ENCODE measurements at regions not wholly inside any gene's neighbourhood (a gene's known extent, or its start where the extent isn't known, plus 50 kb on each side); places are given as distances from the start of the nearest gene placed in this dataset.

- H3K79me1 ChIP-seq (ENCODE audit: insufficient read depth, low read depth, low read length, poor library complexity, severe bottlenecking), result no peaks in the 10 kb centered on the region
- no peak overlapping the region for H4K8ac ChIP-seq (replicated peaks; ENCODE audit: insufficient read length, low read depth, low read length)
- no peak overlapping the region for H4K5ac ChIP-seq (ENCODE audit: insufficient read length, low read depth, low read length)
- peaks cover 32% of the 10 kb centered on the region for H3K9me3 ChIP-seq (ENCODE audit: control insufficient read depth, low read depth, low read length)
- no peak overlapping the region for H3K4me2 ChIP-seq (ENCODE audit: insufficient read depth, insufficient read length, low read length)
- no peak overlapping the region for H2AK5ac ChIP-seq (ENCODE audit: insufficient read length, low read length)
- H3K4ac ChIP-seq (ENCODE audit: low read depth, low read length), result no peak overlapping the region
- H4K91ac ChIP-seq (ENCODE audit: insufficient read length, low read depth, low read length), result no peak overlapping the region
- Mint-ChIP-seq H3K9me3 (peaks cover 57 to 71% of the 10 kb centered on the region in 2 experiments), H3K36me3 (ENCODE audit: insufficient read depth in 1 of 3, low read depth in 3 of 3) (no peaks in the 10 kb centered on the region; a peak in 1 of 7 replicates), H3K4me1 (no peaks in the 10 kb centered on the region), H3K27ac (no peak overlapping the region), H3K27me3 (ENCODE audit: low read depth) (no peaks in the 10 kb centered on the region), H3K4me3 (no peak overlapping the region)
- H4K20me1 ChIP-seq (ENCODE audit: control insufficient read depth, insufficient read depth, insufficient read length), result no peaks in the 10 kb centered on the region
- DNase-seq, result no peak
- no peaks in the 10 kb centered on the region for H3K27me3 ChIP-seq (ENCODE audit: insufficient read depth, low read length)
- no peak overlapping the region for H2BK15ac ChIP-seq (ENCODE audit: low read depth, low read length)
- peak; percentile 54; the same call in 2 of the 3 replicates for TF ChIP-seq CTCF (conservative IDR thresholded peaks at IDR 0.05)
- no peak overlapping the region for H3K23ac ChIP-seq (ENCODE audit: insufficient read length, low read depth, low read length)
- no peak overlapping the region for H3K27ac ChIP-seq (ENCODE audit: insufficient read length, low read depth, low read length)
- H2AFZ ChIP-seq (ENCODE audit: low read length), result no peak overlapping the region
- no peak overlapping the region for H2BK20ac ChIP-seq (ENCODE audit: low read depth, low read length, poor library complexity, severe bottlenecking)
- no CpG with 5 or more reads among the region's 1 CpG for WGBS (ENCODE audit: extremely low coverage, insufficient read length, low lambda C conversion rate)
- H3K9ac ChIP-seq (ENCODE audit: extremely low read depth, insufficient read length, low read length), result no peak overlapping the region
- H3K79me2 ChIP-seq (ENCODE audit: insufficient read depth, low read length), result no peaks in the 10 kb centered on the region
- no peak overlapping the region for H2BK12ac ChIP-seq (ENCODE audit: insufficient read length, low read depth, low read length)
- H2BK120ac ChIP-seq (ENCODE audit: low read depth, low read length, poor library complexity, severe bottlenecking), result no peak overlapping the region
- no peak overlapping the region for H3K18ac ChIP-seq (ENCODE audit: insufficient read length, low read depth, low read length)
- H3K4me1 ChIP-seq (ENCODE audit: insufficient read depth, low read length), result no peaks in the 10 kb centered on the region
- H3K14ac ChIP-seq (ENCODE audit: insufficient read depth, low read length), result no peak overlapping the region
- H3T11ph ChIP-seq (ENCODE audit: low read length), result no peak overlapping the region
- no peak overlapping the region for H3K56ac ChIP-seq (ENCODE audit: insufficient read length, low read depth, low read length)
- H3K23me2 ChIP-seq (ENCODE audit: insufficient read length, low read depth, low read length, poor library complexity, severe bottlenecking), result no peaks in the 10 kb centered on the region
- no peak overlapping the region for H2BK5ac ChIP-seq (ENCODE audit: insufficient read length, low read length)
These were observed 265.0 kb upstream of the SLITRK2 start for GRCh38 chrX:145552643-145553042.
